Heart right ventricle (tissue), 16 donors: ENCODE measurements at regions not wholly inside any gene's neighbourhood (a gene's known extent, or its start where the extent isn't known, plus 50 kb on each side); places are given as distances from the start of the nearest gene placed in this dataset.
"Not testable (repeated sequence)": the region's sequence is repeated elsewhere in the genome, so short reads cannot be mapped to it uniquely, and the experiment has no call there.

Experiments used
- ATAC-seq, 8 donors: fragments of 200-7000 bp; cut with Tn5 transposase; one replicate each; pipeline ENCODE4 v1.9.1; 2020; ENCODE audit warnings: mild to moderate bottlenecking in 8 of 8, moderate library complexity in 8 of 8, moderate number of reproducible peaks in 1 of 8
- DNase-seq, 2 donors: peaks; one replicate each; pipeline ENCODE4 v3.0.0-alpha.2; 2020
- H3K27ac ChIP-seq, 10 donors: fragments of 200-600 bp; sonication (generic) in 2 of 10; one replicate each; pipeline versions ENCODE4 v1.5.0 to v1.8.0; 2020 to 2022; ENCODE audit warnings: mild to moderate bottlenecking in 3 of 10
- H3K27me3 ChIP-seq, 7 donors: fragments of 200-600 bp; one replicate each; pipeline ENCODE4 v1.8.0; 2021 to 2022; ENCODE audit warnings: mild to moderate bottlenecking in 2 of 7
- H3K36me3 ChIP-seq, 9 donors: fragments of 200-600 bp; sonication (generic) in 1 of 9; one replicate each; pipeline versions ENCODE4 v1.5.0 to v1.8.0; 2020 to 2022; ENCODE audit warnings: mild to moderate bottlenecking in 2 of 9
- H3K4me1 ChIP-seq, 9 donors: fragments of 200-600 bp; sonication (generic) in 1 of 9; one replicate each; pipeline versions ENCODE4 v1.5.0 to v1.8.0; 2020 to 2022; ENCODE audit warnings: mild to moderate bottlenecking in 4 of 9
- H3K4me3 ChIP-seq, 10 donors: fragments of 200-600 bp; sonication (generic) in 2 of 10; one replicate each; pipeline versions ENCODE4 v1.5.0 to v1.8.0; 2020 to 2022; ENCODE audit warnings: mild to moderate bottlenecking in 7 of 10, moderate library complexity in 2 of 10
- H3K9me3 ChIP-seq, 11 donors: fragments of 200-600 bp in 10 of 11; sonication (generic) in 2 of 11; one replicate each; pipeline versions ENCODE4 v1.5.0 to v1.8.0; 2013 to 2022; ENCODE audit warnings: mild to moderate bottlenecking in 2 of 11, control low read depth in 1 of 11, moderate library complexity in 1 of 11
- WGBS, 2 donors: extraction: QIAGEN DNeasy Blood & Tissue Kit; methylation state at CpG; one replicate each; pipeline ENCODE4 v1.1.7; 2013; ENCODE audit warnings: inconsistent platforms in 1 of 2; 5-methylcytosine and 5-hydroxymethylcytosine counted together
- intact Hi-C, 10 donors: fragments of 100-400 bp; cut with DNase I; formaldehyde crosslinking; loops; one replicate each; pipeline versions ENCODE4 v1.11.1 to v1.14.2; 2022
- TF ChIP-seq, protein P1 (sequence below), 9 donors: fragments of 200-600 bp; sonication (generic) in 2 of 9; IDR thresholded peaks; one replicate each; pipeline versions ENCODE4 v1.5.0 to v1.8.0; 2021 to 2022; ENCODE audit warnings: antibody characterized with exemption in 9 of 9, mild to moderate bottlenecking in 5 of 9, moderate library complexity in 1 of 9
- donor health status: Arrhythmogenic right ventricular cardiomyopathy.
- donor health status: ischemic (EF 13 %, LVEDD 7.1; RV severe dilation, severe dysfunction).
- donor health status: healthy with polysubstance abuse.
- donor health status: DM: no; HTN: yes; CAD: no.
- donor health status: DM: no; HTN: no; CAD: no.
- donor health status: ischemic (EF 25% LVEDD 6.9; RV normal size, moderate dysfunction).
- donor health status: ischemic (EF 25% LVEDD 5.7; RV mildly dilated, moderate dysfunction).
- donor health status: healthy.
- donor health status: DM: yes; HTN: yes; CAD: no.
- donor health status: Ischemic cardiomyopathy.
- donor health status: ischemic (EF 35%, LVEDD 5.7; RV mildly dilated, moderate dysfunction).
- donor health status: nonischemic (EF 11% LVEDD 7.7; RV severe dilation, severe dysfunction).
- donor health status: DM: yes; HTN: yes; CAD: no.
- donor health status: PGD.
- donor health status: ischemic (EF 29% LVEDD 5.4; RV normal size, mild dysfunction).
- donor health status: nonischemic (EF 23%, LVEDD 6.1; RV moderate dilation, normal function).

DNA sequence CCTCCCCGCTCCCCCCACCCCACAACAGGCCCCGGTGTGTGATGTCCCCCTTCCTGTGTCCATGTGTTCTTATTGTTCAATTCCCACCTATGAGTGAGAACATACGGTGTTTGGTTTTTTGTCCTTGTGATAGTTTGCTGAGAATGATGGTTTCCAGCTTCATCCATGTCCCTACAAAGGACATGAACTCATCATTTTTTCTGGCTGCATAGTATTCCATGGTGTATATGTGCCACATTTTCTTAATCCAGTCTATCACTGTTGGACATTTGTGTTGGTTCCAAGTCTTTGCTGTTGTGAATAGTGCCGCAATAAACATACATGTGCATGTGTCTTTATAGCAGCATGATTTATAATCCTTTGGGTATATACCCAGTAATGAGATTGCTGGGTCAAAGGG is 104.3 kb downstream of the MTPN start:
- H3K27me3 ChIP-seq, H3K4me1 ChIP-seq, H3K4me3 ChIP-seq, DNase-seq, intact Hi-C loops, H3K36me3 ChIP-seq, H3K27ac ChIP-seq, ATAC-seq: not testable (repeated sequence)
- WGBS, 2 donors: 95 to 98% methylated on average over 3 to 4 of the region's 4 CpGs
- peaks cover 0 to 19% (median 0%) of the 10 kb centered on the region in 11 donors for H3K9me3 ChIP-seq

DNA sequence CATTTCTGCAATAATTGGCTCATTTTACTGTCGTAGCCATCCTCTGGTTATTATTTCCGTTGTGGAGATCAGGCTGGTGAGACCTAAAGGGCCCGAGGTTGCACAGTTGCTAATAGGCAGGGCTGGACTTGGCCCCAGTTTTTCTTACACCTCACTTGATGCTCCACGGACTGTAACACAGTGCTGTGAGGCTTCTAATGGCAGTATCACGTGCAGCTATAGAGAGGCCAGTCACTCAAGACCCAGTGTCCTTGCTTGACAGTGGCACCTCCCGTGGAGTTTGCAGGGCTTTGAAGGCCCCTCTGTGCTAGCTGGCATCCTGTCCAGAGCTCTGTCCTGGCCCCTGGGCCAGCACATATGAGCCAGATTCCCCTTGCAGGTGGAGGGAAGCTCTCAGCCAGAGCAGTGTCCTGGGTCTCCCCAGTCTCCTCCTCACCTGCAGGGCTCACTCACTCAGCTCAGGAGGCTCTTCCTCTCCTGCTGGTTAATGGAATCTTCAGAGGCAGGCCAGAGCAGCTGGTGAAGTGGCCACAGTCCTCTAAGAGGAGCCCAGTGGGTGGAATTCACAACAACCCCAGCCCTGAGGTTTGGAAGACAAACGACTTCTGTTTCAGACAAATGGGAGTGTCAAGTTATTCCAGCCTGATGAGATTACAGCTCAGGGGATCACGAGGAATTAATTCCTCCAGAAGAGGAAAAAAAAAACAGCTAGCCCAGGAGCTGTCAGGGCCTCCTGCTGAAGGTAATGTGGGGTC is 114.2 kb upstream of the FAM180A start:
- no peaks in the 10 kb centered on the region for H3K36me3 ChIP-seq
- no peak overlapping the region for H3K4me3 ChIP-seq
- no peak overlapping the region for H3K27ac ChIP-seq
- TF ChIP-seq, protein P1, sequence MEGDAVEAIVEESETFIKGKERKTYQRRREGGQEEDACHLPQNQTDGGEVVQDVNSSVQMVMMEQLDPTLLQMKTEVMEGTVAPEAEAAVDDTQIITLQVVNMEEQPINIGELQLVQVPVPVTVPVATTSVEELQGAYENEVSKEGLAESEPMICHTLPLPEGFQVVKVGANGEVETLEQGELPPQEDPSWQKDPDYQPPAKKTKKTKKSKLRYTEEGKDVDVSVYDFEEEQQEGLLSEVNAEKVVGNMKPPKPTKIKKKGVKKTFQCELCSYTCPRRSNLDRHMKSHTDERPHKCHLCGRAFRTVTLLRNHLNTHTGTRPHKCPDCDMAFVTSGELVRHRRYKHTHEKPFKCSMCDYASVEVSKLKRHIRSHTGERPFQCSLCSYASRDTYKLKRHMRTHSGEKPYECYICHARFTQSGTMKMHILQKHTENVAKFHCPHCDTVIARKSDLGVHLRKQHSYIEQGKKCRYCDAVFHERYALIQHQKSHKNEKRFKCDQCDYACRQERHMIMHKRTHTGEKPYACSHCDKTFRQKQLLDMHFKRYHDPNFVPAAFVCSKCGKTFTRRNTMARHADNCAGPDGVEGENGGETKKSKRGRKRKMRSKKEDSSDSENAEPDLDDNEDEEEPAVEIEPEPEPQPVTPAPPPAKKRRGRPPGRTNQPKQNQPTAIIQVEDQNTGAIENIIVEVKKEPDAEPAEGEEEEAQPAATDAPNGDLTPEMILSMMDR (IDR thresholded peaks at IDR 0.05): no peak
- no peak for DNase-seq
- WGBS, 2 donors: 53 to 61% methylated on average over 8 of the region's 8 CpGs
- H3K4me1 ChIP-seq: peaks cover 0 to 4% (median 0%) of the 10 kb centered on the region in 9 donors
- H3K27me3 ChIP-seq: no peaks in the 10 kb centered on the region
- intact Hi-C loops: loop anchor here in 1 of 10 donors (5.0 kb wide), 1 partner anchor 1250 kb away; no protein-coding TSS in a partner anchor
- H3K9me3 ChIP-seq: peaks cover 0 to 8% (median 0%) of the 10 kb centered on the region in 11 donors
- ATAC-seq: peak in 3 of 8 donors; percentile 13 to 22 (median 17)

DNA sequence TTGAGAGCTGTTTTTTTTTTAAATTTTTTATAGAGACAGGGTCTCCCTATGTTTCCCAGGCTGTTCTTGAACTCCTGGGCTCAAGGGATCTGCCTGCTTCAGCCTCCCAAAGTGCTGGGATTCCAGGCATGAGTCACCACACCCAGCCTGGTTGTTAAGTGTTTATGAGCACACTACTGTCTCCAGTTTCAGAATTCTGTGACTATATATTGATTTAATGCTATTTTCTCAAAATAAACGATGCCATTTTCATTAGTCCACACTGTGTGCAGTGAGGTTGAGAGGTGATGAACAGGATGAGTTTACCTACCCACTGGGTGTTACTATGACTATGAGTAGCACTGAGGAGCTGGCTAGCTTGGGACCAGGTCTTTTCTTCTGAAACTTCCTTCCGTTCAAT is 110.9 kb upstream of the FAM180A start:
- Histone ChIP-seq H3K4me3 (no peak overlapping the region), H3K27ac (no peak overlapping the region), H3K4me1 (peaks cover 0 to 16% (median 5%) of the 10 kb centered on the region in 9 donors), H3K36me3 (no peaks in the 10 kb centered on the region), H3K9me3 (peaks cover 0 to 15% (median 0%) of the 10 kb centered on the region in 11 donors), H3K27me3 (no peaks in the 10 kb centered on the region)
- ATAC-seq: no peak
- WGBS, 2 donors: 88 to 91% methylated on average over 2 of the region's 2 CpGs
- intact Hi-C loops: loop anchor here in 1 of 10 donors (5.0 kb wide), 1 partner anchor 42 kb away; no protein-coding TSS in a partner anchor
- TF ChIP-seq, protein P1 (IDR thresholded peaks at IDR 0.05): no peak
- DNase-seq: no peak

DNA sequence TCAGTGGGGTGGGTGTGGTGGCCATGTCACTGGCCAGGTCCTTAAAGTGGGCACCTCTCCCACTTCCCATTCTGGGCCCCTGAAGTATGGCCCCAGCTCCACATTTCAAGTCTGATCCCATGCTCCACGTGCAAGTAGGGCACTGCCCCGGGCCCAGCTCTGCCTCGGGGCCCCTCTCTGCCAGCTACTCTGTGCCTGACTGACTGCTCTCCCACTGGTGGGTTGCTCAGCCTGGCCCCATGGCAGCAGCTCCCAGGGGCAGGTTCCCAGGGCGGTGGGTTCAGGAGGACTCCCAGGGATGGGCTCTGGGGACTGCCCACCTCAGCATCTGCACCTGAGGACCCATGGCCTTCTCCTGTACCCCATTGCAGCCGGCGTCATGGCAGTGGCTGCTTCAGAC is 110.2 kb upstream of the FAM180A start:
- TF ChIP-seq, protein P1 (IDR thresholded peaks at IDR 0.05): no peak
- Histone ChIP-seq H3K4me1 (peaks cover 0 to 16% (median 5%) of the 10 kb centered on the region in 9 donors), H3K27ac (no peak overlapping the region), H3K9me3 (peaks cover 0 to 15% (median 0%) of the 10 kb centered on the region in 11 donors), H3K4me3 (no peak overlapping the region), H3K36me3 (no peaks in the 10 kb centered on the region), H3K27me3 (no peaks in the 10 kb centered on the region)
- no peak for DNase-seq
- 93 to 94% methylated on average over 6 of the region's 6 CpGs for WGBS, 2 donors
- peak in 1 of 8 donors; percentile 41 for ATAC-seq
- intact Hi-C loops: loop anchor here in 1 of 10 donors (5.0 kb wide), 1 partner anchor 42 kb away; no protein-coding TSS in a partner anchor

DNA sequence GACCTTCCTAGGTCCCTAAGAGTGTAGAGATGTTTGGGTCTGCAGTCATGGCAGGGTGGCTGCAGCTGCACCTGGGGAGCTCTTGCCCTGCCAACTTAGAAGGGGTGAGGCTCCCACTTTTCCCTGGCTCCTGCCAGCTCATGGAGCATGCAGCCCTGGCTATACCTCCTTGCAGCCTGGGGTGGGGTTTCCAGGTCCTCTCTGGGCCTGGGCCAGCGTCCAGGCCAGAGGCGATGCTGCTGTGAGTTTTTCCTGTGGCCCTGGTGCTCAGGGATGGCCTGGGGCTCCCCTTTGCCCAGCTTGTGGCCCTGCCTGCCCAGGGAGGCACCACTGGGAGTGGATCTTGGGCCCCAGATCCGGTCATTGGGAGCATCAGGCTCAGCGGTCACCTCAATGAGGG is 109.8 kb upstream of the FAM180A start:
- ATAC-seq: no peak
- TF ChIP-seq, protein P1 (IDR thresholded peaks at IDR 0.05): no peak
- Histone ChIP-seq H3K9me3 (peaks cover 0 to 15% (median 0%) of the 10 kb centered on the region in 11 donors), H3K36me3 (no peaks in the 10 kb centered on the region), H3K27ac (no peak overlapping the region), H3K4me1 (peaks cover 0 to 16% (median 5%) of the 10 kb centered on the region in 9 donors), H3K4me3 (no peak overlapping the region), H3K27me3 (no peaks in the 10 kb centered on the region)
- 94 to 98% methylated on average over 4 of the region's 4 CpGs for WGBS, 2 donors
- DNase-seq: no peak
- intact Hi-C loops: loop anchor here in 1 of 10 donors (5.0 kb wide), 1 partner anchor 41 kb away; no protein-coding TSS in a partner anchor
